ENCODE measurements at regions not wholly inside any gene's neighbourhood (a gene's known extent, or its start where the extent isn't known, plus 50 kb on each side); places are given as distances from the start of the nearest gene placed in this dataset.

GRCh38 chr3:193938613-193939012 lies 197.3 kb upstream of the HES1 start:
- no peak for DNase-seq

GRCh38 chr3:193939527-193939926 lies 196.4 kb upstream of the HES1 start:
- DNase-seq = no peak

GRCh38 chr3:193940526-193940925 lies 195.4 kb upstream of the HES1 start:
- no peak for DNase-seq

- no peak for DNase-seq
Measured at GRCh38 chr3:193941486-193941885, 194.5 kb upstream of the HES1 start.

DNA sequence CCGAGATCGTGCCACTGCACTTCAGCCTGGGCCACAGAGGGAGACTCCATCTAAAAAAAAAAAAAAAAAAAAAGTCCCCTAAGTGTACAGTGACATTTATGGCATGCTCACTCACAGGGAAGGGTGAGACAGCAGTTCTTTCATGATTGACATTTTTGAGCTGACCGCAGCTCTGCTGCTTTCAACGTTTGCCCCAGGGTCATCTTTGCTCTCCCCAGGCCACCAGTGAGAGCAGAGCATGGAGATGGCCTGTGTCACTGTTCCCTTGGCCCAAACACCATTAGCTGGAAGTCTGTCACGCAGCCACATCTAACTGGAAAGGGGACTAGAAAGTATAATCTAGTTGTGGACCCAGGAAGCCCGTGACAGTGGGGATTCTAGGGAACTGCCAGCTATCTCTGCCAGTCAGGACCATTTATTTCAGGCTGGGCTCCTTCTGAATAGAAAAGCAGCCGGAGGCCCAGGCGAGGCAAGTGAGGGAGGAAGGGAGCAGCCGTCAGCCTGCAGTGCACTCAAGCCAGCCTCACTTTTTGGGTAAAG lies 193.4 kb upstream of the HES1 start:
- DNase-seq = no peak

DNA sequence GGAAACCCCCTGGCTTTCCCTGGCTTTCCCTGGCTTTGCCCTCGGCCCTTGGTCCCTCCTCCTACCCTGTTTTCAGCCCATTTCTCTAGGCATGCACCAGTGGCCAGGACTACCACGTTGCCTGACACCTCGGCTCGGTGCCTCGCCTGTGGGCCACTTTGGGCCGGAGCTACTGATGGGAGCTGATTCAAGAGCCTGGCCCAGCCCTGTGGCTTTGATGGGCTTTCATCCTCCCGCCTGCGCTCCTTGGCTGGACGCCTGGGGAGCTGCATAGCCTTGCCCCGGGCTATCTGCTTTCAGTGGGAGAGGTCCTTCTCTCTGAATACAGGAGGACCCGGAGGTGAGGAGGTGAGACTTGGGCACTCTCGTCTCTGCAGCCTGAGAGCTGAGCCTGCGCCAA lies 192.7 kb upstream of the HES1 start:
- no peak for DNase-seq

- DNase-seq = no peak
Measured at GRCh38 chr3:193943851-193944517, 192.0 kb upstream of the HES1 start.

- DNase-seq = no peak
Measured at GRCh38 chr3:193944518-193944884, 191.4 kb upstream of the HES1 start.

DNA sequence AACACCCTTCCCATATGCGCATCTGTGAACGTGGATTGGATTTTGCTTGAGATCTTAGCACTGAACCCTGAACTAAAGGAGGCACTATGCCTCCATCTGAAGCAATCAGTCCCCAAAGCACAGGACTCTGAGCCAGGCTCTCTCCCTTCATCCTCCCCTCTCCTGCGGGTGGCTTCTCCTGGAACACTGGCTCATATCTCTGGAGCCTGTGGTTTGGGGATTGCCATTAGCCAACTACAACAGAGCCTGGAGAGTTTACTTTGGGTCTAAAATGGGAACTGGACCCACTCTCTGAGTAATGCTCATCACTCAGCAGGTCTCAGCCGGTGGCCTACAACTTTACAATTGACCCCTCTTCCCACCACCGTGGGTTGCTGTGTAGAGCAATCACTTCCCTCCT lies 190.8 kb upstream of the HES1 start:
- DNase-seq = no peak

GRCh38 chr3:193946945-193947344 lies 189.0 kb upstream of the HES1 start:
- DNase-seq = peak; percentile 67

DNA sequence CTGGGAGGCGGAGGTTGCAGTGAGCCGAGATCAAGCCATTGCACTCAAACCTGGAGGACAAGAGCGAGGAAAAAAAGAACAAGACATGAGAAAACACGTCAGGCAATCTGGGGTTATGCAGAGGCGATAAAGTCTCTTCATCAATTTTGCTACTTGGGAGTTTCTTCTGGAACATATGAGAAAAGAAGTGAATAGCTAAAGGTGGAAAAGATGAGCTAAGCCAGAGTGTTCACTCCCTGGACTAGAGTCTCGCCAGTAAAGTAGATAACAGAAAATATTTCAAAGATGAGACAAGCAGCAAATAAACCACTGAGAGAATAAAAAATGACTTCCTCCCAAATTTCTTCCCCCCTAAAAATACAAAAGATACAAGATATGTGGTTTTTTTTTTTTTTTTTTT lies 188.4 kb upstream of the HES1 start:
- no peak for DNase-seq

- no peak for DNase-seq
Measured at GRCh38 chr3:193948459-193948858, 187.5 kb upstream of the HES1 start.

DNA sequence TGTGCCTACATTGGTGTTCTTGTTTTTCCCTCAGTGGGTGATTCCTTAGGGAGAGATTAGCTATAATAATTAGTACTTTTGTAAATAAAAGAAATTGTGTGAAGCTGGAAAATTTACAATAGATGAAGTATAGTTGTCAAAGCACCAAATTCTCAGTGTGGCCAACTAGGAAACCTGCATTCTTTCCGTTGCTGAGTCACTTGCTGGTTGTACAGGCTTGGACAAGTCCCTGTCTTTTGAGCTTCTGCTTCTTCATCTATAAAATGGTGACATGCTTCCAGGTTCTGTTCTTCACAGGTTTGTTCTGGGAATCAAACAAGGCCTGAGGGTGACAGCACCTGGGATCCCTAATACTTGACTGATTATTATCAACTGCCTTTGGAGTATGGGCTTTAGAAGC lies 184.1 kb upstream of the HES1 start:
- DNase-seq = no peak

GRCh38 chr3:193954752-193955151 lies 181.2 kb upstream of the HES1 start:
- DNase-seq = no peak

DNA sequence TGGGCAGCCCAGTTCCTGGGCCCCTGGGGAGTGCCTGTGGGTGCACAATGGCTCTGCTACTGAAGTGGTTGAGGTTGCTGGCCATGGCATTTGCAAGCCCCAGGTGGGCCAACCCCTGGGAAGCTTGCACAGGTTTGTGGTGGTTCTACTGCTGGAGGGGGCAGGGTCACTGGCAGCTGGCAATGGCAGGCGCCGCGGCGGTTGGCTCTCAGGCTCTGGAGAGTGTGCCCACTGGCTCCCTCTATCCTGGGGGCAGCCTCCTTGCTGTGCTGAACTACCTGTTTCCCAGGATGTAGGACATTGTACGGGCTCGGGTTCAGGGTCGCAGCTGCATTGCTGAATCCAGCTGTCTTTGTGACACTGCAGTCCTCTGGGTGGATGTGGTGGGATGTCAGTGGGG lies 180.2 kb upstream of the HES1 start:
- DNase-seq = no peak

GRCh38 chr3:193959861-193960260 lies 176.1 kb upstream of the HES1 start:
- no peak for DNase-seq

DNA sequence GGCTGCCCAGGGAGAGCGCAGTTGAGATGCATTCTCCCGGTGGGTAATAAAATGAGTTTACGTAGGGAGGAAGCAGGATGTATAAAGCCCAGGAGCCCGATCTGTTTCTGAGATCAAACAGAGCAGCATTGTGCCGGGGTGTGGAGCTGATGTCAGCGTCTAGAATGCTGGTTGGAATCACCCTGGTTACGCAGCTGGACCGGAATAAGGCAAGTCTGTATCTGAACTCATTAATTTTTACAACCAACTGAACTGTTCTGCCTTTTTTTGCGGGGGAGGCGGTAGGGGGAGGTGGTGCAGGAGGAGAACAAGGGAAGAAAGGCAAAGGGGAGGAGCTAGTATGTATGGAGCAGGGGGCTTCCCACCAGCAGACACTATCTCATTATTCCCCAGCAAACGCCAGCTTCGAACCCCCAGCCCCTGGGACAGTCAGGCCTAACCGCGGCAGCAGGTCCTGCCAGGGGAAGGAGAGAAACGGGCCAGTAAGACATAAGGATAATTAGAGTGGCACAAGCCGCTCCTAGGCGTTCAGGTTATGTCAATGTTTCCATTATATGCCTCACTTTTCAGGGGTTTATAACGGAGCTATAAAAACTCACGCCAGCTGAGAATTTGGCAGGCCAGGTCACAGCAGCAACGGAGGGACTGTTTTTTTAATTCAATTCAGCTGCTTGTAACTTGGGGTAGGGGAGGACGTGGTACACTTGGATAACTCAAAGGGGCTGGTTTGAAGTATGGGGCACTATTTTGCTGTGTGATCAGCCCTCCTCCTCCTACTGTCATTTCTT lies 175.3 kb upstream of the HES1 start:
- DNase-seq = no peak

DNA sequence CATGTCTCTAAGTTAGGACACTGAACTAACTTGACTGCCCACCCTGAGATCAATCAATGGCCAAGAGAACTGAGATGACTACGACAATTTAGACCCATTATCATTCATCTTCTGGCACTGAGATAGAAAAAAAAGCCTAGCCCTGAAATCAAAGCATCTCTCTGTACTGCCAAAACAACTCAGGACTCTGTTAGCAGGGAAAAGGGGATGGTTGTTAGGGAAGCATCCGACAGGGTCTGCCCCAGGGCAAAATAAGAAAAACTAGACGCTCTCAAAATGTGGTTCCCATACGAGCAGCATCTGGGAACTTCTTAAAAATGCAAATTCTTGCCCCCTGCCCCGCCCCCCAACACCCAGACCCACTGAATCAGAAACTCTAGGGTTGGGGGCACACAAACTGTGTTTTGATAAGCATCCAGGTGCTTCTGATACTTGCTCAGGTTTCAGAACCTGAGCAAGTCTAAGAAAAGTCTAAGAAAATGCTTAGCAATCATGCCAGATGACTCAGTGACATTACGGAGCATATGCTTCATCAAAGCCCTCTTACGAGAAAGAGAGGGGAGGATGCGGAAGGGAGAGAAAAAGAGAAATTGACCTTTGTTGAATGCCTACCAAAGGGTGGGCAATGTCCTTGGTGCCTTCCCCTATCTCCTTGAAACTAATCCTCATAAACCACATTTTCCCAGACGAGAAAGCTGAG lies 172.8 kb upstream of the HES1 start:
- no peak for DNase-seq

DNA sequence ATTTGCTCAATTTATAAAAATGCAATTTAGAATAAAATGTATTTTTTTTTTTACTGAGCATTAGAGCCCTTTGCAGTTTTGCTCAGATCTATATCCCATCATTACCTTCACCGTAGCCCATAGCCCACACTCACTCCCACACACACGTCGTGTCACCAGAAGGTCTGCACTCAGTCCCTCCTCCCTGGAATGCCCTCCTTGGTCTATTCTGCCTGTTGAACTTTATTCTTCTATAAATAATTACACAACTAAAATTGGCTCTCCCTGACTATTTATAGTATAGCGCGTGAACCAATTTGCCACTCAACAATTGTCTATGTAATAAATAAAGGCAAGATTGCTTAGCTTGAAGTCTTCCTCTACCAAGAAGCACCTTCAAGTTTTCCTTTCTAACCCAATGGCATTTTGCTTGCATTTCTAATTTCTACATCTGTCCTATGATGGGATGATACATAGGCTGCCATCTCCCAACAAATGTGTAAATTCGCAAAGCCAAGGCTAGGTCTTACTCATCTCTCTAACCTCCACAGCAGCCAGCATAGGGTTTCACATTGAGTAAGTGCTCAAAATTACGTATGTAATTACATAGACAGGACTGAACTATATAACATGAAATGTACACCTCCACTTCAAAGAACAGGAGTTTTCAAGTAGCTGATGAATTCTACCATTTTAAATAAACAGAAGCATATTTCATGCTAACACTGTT lies 172.0 kb upstream of the HES1 start:
- no peak for DNase-seq

DNA sequence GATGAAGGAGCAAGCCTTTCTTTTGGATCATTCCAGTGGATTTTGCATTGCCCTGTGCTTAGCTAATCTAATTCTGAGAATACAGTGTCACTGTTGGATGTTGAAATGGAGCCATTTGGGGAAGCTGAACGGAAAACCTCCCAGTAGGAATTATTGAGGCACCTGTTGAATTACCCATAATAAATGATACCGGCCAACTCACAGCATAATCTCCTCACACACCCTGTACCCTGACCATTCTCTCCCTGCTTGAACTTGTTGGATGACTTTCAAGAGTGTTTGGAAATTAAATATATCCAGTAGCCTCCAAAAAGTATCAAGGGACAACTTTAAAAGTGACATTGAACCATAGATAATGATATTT lies 171.4 kb upstream of the HES1 start:
- DNase-seq = no peak

GRCh38 chr3:193968380-193968974 lies 167.5 kb upstream of the HES1 start:
- DNase-seq = no peak

GRCh38 chr3:193970131-193970772 lies 165.7 kb upstream of the HES1 start:
- peak; percentile 26 for DNase-seq
